Liver (tissue), 3 donors: ENCODE measurements at regions not wholly inside any gene's neighbourhood (a gene's known extent, or its start where the extent isn't known, plus 50 kb on each side); places are given as distances from the start of the nearest gene placed in this dataset.

Experiments
- CTCF ChIP-seq: fragments of 150-350 bp; IDR thresholded peaks from 2 replicates; pipeline ENCODE4 v1.5.1; 2017; ENCODE audit warnings: improper control_type of control experiment, low read depth, low read length; ENCODE audit not compliant: missing input control
- EGR1 ChIP-seq, 2 donors: IDR thresholded peaks; 2 replicates each; pipeline ENCODE4 v1.6.1; 2016 to 2018; ENCODE audit warnings: antibody characterized with exemption in 2 of 2, low read depth in 2 of 2
- JUND ChIP-seq, 2 donors: IDR thresholded peaks; 2 replicates each; pipeline ENCODE4 v1.6.1; 2016; ENCODE audit warnings: antibody characterized with exemption in 2 of 2
- MAX ChIP-seq: IDR thresholded peaks from 2 replicates; pipeline ENCODE4 v1.6.1; 2016; ENCODE audit warnings: antibody characterized with exemption
- RAD21 ChIP-seq, 2 donors: IDR thresholded peaks; 2 replicates each; pipeline ENCODE4 v1.6.1; 2016; ENCODE audit warnings: antibody characterized with exemption in 2 of 2, mild to moderate bottlenecking in 2 of 2
- REST ChIP-seq: IDR thresholded peaks from 2 replicates; pipeline ENCODE4 v1.6.1; 2016; ENCODE audit warnings: antibody characterized with exemption, mild to moderate bottlenecking
- SP1 ChIP-seq: IDR thresholded peaks from 2 replicates; pipeline ENCODE4 v1.6.1; 2018; ENCODE audit warnings: antibody characterized with exemption, mild to moderate bottlenecking
- YY1 ChIP-seq: IDR thresholded peaks from 2 replicates; pipeline ENCODE4 v1.6.1; 2016; ENCODE audit warnings: antibody characterized with exemption, mild to moderate bottlenecking
- donor health status: healthy.
- donor health status: healthy.

- TF ChIP-seq CTCF (no peak), MAX (no peak), JUND (IDR thresholded peaks at IDR 0.05) (no peak), RAD21 (IDR thresholded peaks at IDR 0.05) (no peak), REST (no peak), YY1 (no peak), EGR1 (IDR thresholded peaks at IDR 0.05; ENCODE audit: low read depth in 2 of 2) (no peak), SP1 (no peak)
Observed at GRCh38 chr14:28130610-28131284, 635.8 kb upstream of the FOXG1 start.
